Activated T-helper 2 cell treated with anti-CD3 and anti-CD28 coated beads, Interferon-gamma antibody, Interleukin-2, Interleukin-4, amounts not matched to agents 10 μg/mL and 5 μg/mL and 100 μg/mL, durations not matched to agents 14 hours and 24 hours and 36 hours (primary cell): ENCODE measurements at regions not wholly inside any gene's neighbourhood (a gene's known extent, or its start where the extent isn't known, plus 50 kb on each side); places are given as distances from the start of the nearest gene placed in this dataset.

Experiments used
- DNase-seq: peaks from one replicate; pipeline ENCODE4 v3.0.0; 2021; ENCODE audit warnings: low spot score
- H3K27ac Mint-ChIP-seq: one replicate; pipeline ENCODE4 v1.8.0; 2021; ENCODE audit warnings: mixed read lengths
- H3K27me3 Mint-ChIP-seq: one replicate; pipeline ENCODE4 v1.8.0; 2021; ENCODE audit warnings: low read depth, mixed read lengths
- H3K36me3 Mint-ChIP-seq: one replicate; pipeline ENCODE4 v1.8.0; 2021; ENCODE audit warnings: low read depth, mixed read lengths
- H3K4me1 Mint-ChIP-seq: one replicate; pipeline ENCODE4 v1.8.0; 2021; ENCODE audit warnings: low read depth, mixed read lengths
- H3K4me3 Mint-ChIP-seq: one replicate; pipeline ENCODE4 v1.8.0; 2021; ENCODE audit warnings: low read depth, mild to moderate bottlenecking, moderate library complexity, mixed read lengths
- H3K9me3 Mint-ChIP-seq: one replicate; pipeline ENCODE4 v1.8.0; 2021; ENCODE audit warnings: mixed read lengths
- intact Hi-C: fragments of 100-400 bp; cut with micrococcal nuclease; formaldehyde crosslinking; loops from one replicate; pipeline ENCODE4 v1.15.1; 2023

GRCh38 chr13:80195649-80196048 lies 145.3 kb downstream of the SPRY2 start:
- Mint-ChIP-seq H3K9me3 (no peaks in the 10 kb centered on the region), H3K27ac (no peak overlapping the region), H3K4me1 (no peaks in the 10 kb centered on the region), H3K4me3 (no peak overlapping the region), H3K27me3 (no peaks in the 10 kb centered on the region), H3K36me3 (no peaks in the 10 kb centered on the region)
- no peak for DNase-seq
- intact Hi-C loops, result no loop called here

GRCh38 chr13:80189889-80190597 lies 150.9 kb downstream of the SPRY2 start:
- no peaks in the 10 kb centered on the region for H3K36me3 Mint-ChIP-seq
- no peak overlapping the region for H3K27ac Mint-ChIP-seq
- no peaks in the 10 kb centered on the region for H3K27me3 Mint-ChIP-seq
- H3K4me1 Mint-ChIP-seq, result no peaks in the 10 kb centered on the region
- intact Hi-C loops, result no loop called here
- DNase-seq, result no peak
- H3K9me3 Mint-ChIP-seq, result no peaks in the 10 kb centered on the region
- no peak overlapping the region for H3K4me3 Mint-ChIP-seq

- no peak for DNase-seq
- no peak overlapping the region for H3K4me3 Mint-ChIP-seq
- no peaks in the 10 kb centered on the region for H3K4me1 Mint-ChIP-seq
- H3K36me3 Mint-ChIP-seq, result no peaks in the 10 kb centered on the region
- intact Hi-C loops, result no loop called here
- H3K27me3 Mint-ChIP-seq, result no peaks in the 10 kb centered on the region
- no peaks in the 10 kb centered on the region for H3K9me3 Mint-ChIP-seq
- no peak overlapping the region for H3K27ac Mint-ChIP-seq
Observed at GRCh38 chr13:80180740-80181355, 160.1 kb downstream of the SPRY2 start.

GRCh38 chr13:80177327-80177726 lies 163.6 kb downstream of the SPRY2 start:
- Mint-ChIP-seq H3K27me3 (no peaks in the 10 kb centered on the region), H3K27ac (no peak overlapping the region), H3K4me3 (no peak overlapping the region), H3K9me3 (no peaks in the 10 kb centered on the region), H3K4me1 (no peaks in the 10 kb centered on the region), H3K36me3 (no peaks in the 10 kb centered on the region)
- no peak for DNase-seq
- intact Hi-C loops, result no loop called here

GRCh38 chr13:80173224-80173623 lies 167.7 kb downstream of the SPRY2 start:
- Mint-ChIP-seq H3K4me1 (no peaks in the 10 kb centered on the region), H3K36me3 (no peaks in the 10 kb centered on the region), H3K27me3 (no peaks in the 10 kb centered on the region), H3K9me3 (no peaks in the 10 kb centered on the region), H3K4me3 (no peak overlapping the region), H3K27ac (no peak overlapping the region)
- intact Hi-C loops, result no loop called here
- no peak for DNase-seq

GRCh38 chr13:80171096-80171495 lies 169.8 kb downstream of the SPRY2 start:
- intact Hi-C loops, result no loop called here
- no peak for DNase-seq
- Mint-ChIP-seq H3K4me1 (no peaks in the 10 kb centered on the region), H3K27me3 (no peaks in the 10 kb centered on the region), H3K36me3 (no peaks in the 10 kb centered on the region), H3K9me3 (no peaks in the 10 kb centered on the region), H3K4me3 (no peak overlapping the region), H3K27ac (no peak overlapping the region)

GRCh38 chr13:80168089-80168850 lies 172.7 kb downstream of the SPRY2 start:
- Mint-ChIP-seq H3K9me3 (no peaks in the 10 kb centered on the region), H3K36me3 (no peaks in the 10 kb centered on the region), H3K4me1 (no peaks in the 10 kb centered on the region), H3K4me3 (no peak overlapping the region), H3K27ac (no peak overlapping the region), H3K27me3 (no peaks in the 10 kb centered on the region)
- no peak for DNase-seq
- intact Hi-C loops, result no loop called here

- Mint-ChIP-seq H3K4me1 (no peaks in the 10 kb centered on the region), H3K36me3 (no peaks in the 10 kb centered on the region), H3K4me3 (no peak overlapping the region), H3K27ac (no peak overlapping the region), H3K9me3 (no peaks in the 10 kb centered on the region), H3K27me3 (no peaks in the 10 kb centered on the region)
- no peak for DNase-seq
- intact Hi-C loops, result no loop called here
Observed at GRCh38 chr13:80166352-80166751, 174.6 kb downstream of the SPRY2 start.

- intact Hi-C loops, result no loop called here
- H3K27me3 Mint-ChIP-seq, result no peaks in the 10 kb centered on the region
- no peak overlapping the region for H3K27ac Mint-ChIP-seq
- no peaks in the 10 kb centered on the region for H3K9me3 Mint-ChIP-seq
- H3K4me1 Mint-ChIP-seq, result no peaks in the 10 kb centered on the region
- H3K36me3 Mint-ChIP-seq, result no peaks in the 10 kb centered on the region
- no peak for DNase-seq
- no peak overlapping the region for H3K4me3 Mint-ChIP-seq
Observed at GRCh38 chr13:80164462-80164861, 176.5 kb downstream of the SPRY2 start.

GRCh38 chr13:80161896-80162295 lies 179.0 kb downstream of the SPRY2 start:
- Mint-ChIP-seq H3K36me3 (no peaks in the 10 kb centered on the region), H3K9me3 (no peaks in the 10 kb centered on the region), H3K4me3 (no peak overlapping the region), H3K4me1 (no peaks in the 10 kb centered on the region), H3K27me3 (no peaks in the 10 kb centered on the region), H3K27ac (no peak overlapping the region)
- DNase-seq, result no peak
- intact Hi-C loops, result no loop called here

- Mint-ChIP-seq H3K4me1 (no peaks in the 10 kb centered on the region), H3K27me3 (no peaks in the 10 kb centered on the region), H3K36me3 (no peaks in the 10 kb centered on the region), H3K27ac (no peak overlapping the region), H3K9me3 (peaks cover 4% of the 10 kb centered on the region), H3K4me3 (no peak overlapping the region)
- intact Hi-C loops, result no loop called here
- no peak for DNase-seq
Observed at GRCh38 chr13:80161219-80161618, 179.7 kb downstream of the SPRY2 start.

GRCh38 chr13:80160110-80160509 lies 180.8 kb downstream of the SPRY2 start:
- intact Hi-C loops, result no loop called here
- H3K27me3 Mint-ChIP-seq, result no peaks in the 10 kb centered on the region
- no peak overlapping the region for H3K4me3 Mint-ChIP-seq

GRCh38 chr13:80157261-80157932 lies 183.5 kb downstream of the SPRY2 start:
- Mint-ChIP-seq H3K9me3 (peaks cover 4% of the 10 kb centered on the region), H3K4me3 (no peak overlapping the region), H3K27me3 (no peaks in the 10 kb centered on the region), H3K27ac (no peak overlapping the region), H3K4me1 (no peaks in the 10 kb centered on the region), H3K36me3 (no peaks in the 10 kb centered on the region)
- intact Hi-C loops, result no loop called here
- no peak for DNase-seq

More at GRCh38 chr13:80160110-80160509, 180.8 kb downstream of the SPRY2 start:
- Mint-ChIP-seq H3K9me3 (peaks cover 4% of the 10 kb centered on the region), H3K27ac (no peak overlapping the region), H3K4me1 (no peaks in the 10 kb centered on the region), H3K36me3 (no peaks in the 10 kb centered on the region)
- DNase-seq, result no peak
